GM19395 (cell line): ENCODE measurements at regions not wholly inside any gene's neighbourhood (a gene's known extent, or its start where the extent isn't known, plus 50 kb on each side); places are given as distances from the start of the nearest gene placed in this dataset.
A peak's percentile ranks its signal among the peaks of the same experiment; 100 is the strongest.

ENCODE experiments used
- ATAC-seq: cut with Tn5 transposase; IDR thresholded peaks from one replicate; pipeline ENCODE4 v1.9.1; 2021; ENCODE audit warnings: mild to moderate bottlenecking, moderate library complexity; ENCODE audit not compliant: unreplicated experiment

- ATAC-seq: no peak
Observed at GRCh38 chr9:87319656-87320055, 178.0 kb upstream of the DAPK1 start.

- ATAC-seq: no peak
Observed at GRCh38 chr9:87320146-87320884, 177.4 kb upstream of the DAPK1 start.

GRCh38 chr9:87322840-87323635 is 174.6 kb upstream of the DAPK1 start:
- ATAC-seq: no peak

- no peak for ATAC-seq
Observed at GRCh38 chr9:87323928-87324327, 173.7 kb upstream of the DAPK1 start.

GRCh38 chr9:87324613-87325194 is 173.0 kb upstream of the DAPK1 start:
- peak; percentile 73 for ATAC-seq

- ATAC-seq: no peak
Observed at GRCh38 chr9:87327575-87328125, 170.0 kb upstream of the DAPK1 start.

GRCh38 chr9:87333802-87334201 is 163.9 kb upstream of the DAPK1 start:
- no peak for ATAC-seq

- no peak for ATAC-seq
Observed at GRCh38 chr9:87334366-87334765, 163.3 kb upstream of the DAPK1 start.

- ATAC-seq: no peak
Observed at GRCh38 chr9:87336407-87336806, 161.3 kb upstream of the DAPK1 start.

GRCh38 chr9:87336914-87337333 is 160.7 kb upstream of the DAPK1 start:
- peak; percentile 67 for ATAC-seq

- ATAC-seq: no peak
Observed at GRCh38 chr9:87337335-87338087, 160.2 kb upstream of the DAPK1 start.

GRCh38 chr9:87338088-87338989 is 159.3 kb upstream of the DAPK1 start:
- no peak for ATAC-seq

GRCh38 chr9:87340391-87340790 is 157.3 kb upstream of the DAPK1 start:
- no peak for ATAC-seq

- no peak for ATAC-seq
Observed at GRCh38 chr9:87342743-87343142, 154.9 kb upstream of the DAPK1 start.

GRCh38 chr9:87343816-87344430 is 153.7 kb upstream of the DAPK1 start:
- no peak for ATAC-seq

GRCh38 chr9:87346061-87346665 is 151.5 kb upstream of the DAPK1 start:
- ATAC-seq: no peak

GRCh38 chr9:87350915-87351314 is 146.8 kb upstream of the DAPK1 start:
- ATAC-seq: no peak

GRCh38 chr9:87353301-87353700 is 144.4 kb upstream of the DAPK1 start:
- ATAC-seq: no peak

GRCh38 chr9:87354147-87354546 is 143.5 kb upstream of the DAPK1 start:
- no peak for ATAC-seq
